Left ventricle myocardium inferior (tissue), 1 donor: ENCODE measurements at regions not wholly inside any gene's neighbourhood (a gene's known extent, or its start where the extent isn't known, plus 50 kb on each side); places are given as distances from the start of the nearest gene placed in this dataset.

Experiments used
- DNase-seq: peaks from one replicate; pipeline ENCODE4 v3.0.0-alpha.2; 2020
- H3K27ac ChIP-seq: fragments of 200-600 bp; replicated peaks from 2 replicates; pipeline ENCODE4 v1.8.0; 2021
- H3K27me3 ChIP-seq: fragments of 200-600 bp; 2 replicates; pipeline ENCODE4 v1.8.0; 2021; ENCODE audit warnings: low read depth
- H3K36me3 ChIP-seq: fragments of 200-600 bp; 2 replicates; pipeline ENCODE4 v1.8.0; 2021
- H3K4me1 ChIP-seq: fragments of 200-600 bp; 2 replicates; pipeline ENCODE4 v1.8.0; 2021
- H3K4me3 ChIP-seq: fragments of 200-600 bp; 2 replicates; pipeline ENCODE4 v1.8.0; 2021; ENCODE audit warnings: mild to moderate bottlenecking, moderate library complexity
- H3K9me3 ChIP-seq: fragments of 200-600 bp; replicated peaks from 2 replicates; pipeline ENCODE4 v1.8.0; 2021
- CTCF ChIP-seq: fragments of 200-600 bp; IDR thresholded peaks from 2 replicates; pipeline ENCODE4 v1.8.0; 2021; ENCODE audit warnings: antibody characterized with exemption, mild to moderate bottlenecking, borderline replicate concordance
- intact Hi-C: fragments of 100-400 bp; cut with micrococcal nuclease; formaldehyde crosslinking; loops from one replicate; pipeline ENCODE4 v1.11.0; 2022
- donor health status: DM: no; HTN: yes; CAD: no; lungs with severe emphysema.

- Histone ChIP-seq H3K27ac (peak overlapping the region; percentile 69), H3K27me3 (no peaks in the 10 kb centered on the region), H3K9me3 (no peaks in the 10 kb centered on the region), H3K4me3 (no peak overlapping the region), H3K36me3 (no peaks in the 10 kb centered on the region), H3K4me1 (no peaks in the 10 kb centered on the region)
- intact Hi-C loops = no loop called here
- TF ChIP-seq CTCF = no peak
- DNase-seq = no peak
Measured at GRCh38 chr2:100741880-100742276, 78.1 kb upstream of the NPAS2 start.

GRCh38 chr2:100742277-100743254 lies 77.4 kb upstream of the NPAS2 start:
- H3K4me3 ChIP-seq = no peak overlapping the region
- no peaks in the 10 kb centered on the region for H3K9me3 ChIP-seq
- intact Hi-C loops = no loop called here
- H3K4me1 ChIP-seq = no peaks in the 10 kb centered on the region
- H3K36me3 ChIP-seq = no peaks in the 10 kb centered on the region
- TF ChIP-seq CTCF = no peak
- H3K27ac ChIP-seq = peak overlapping the region; percentile 69
- no peaks in the 10 kb centered on the region for H3K27me3 ChIP-seq
- DNase-seq = no peak

- no peak overlapping the region for H3K27ac ChIP-seq
- H3K4me3 ChIP-seq = no peak overlapping the region
- H3K27me3 ChIP-seq = no peaks in the 10 kb centered on the region
- intact Hi-C loops = no loop called here
- H3K36me3 ChIP-seq = no peaks in the 10 kb centered on the region
- DNase-seq = no peak
- no peaks in the 10 kb centered on the region for H3K9me3 ChIP-seq
- peaks cover 5% of the 10 kb centered on the region for H3K4me1 ChIP-seq
- no peak for TF ChIP-seq CTCF
Measured at GRCh38 chr2:100743741-100744140, 76.2 kb upstream of the NPAS2 start.

GRCh38 chr2:100744184-100744583 lies 75.8 kb upstream of the NPAS2 start:
- no peaks in the 10 kb centered on the region for H3K9me3 ChIP-seq
- H3K36me3 ChIP-seq = no peaks in the 10 kb centered on the region
- peaks cover 5% of the 10 kb centered on the region for H3K4me1 ChIP-seq
- no peak overlapping the region for H3K4me3 ChIP-seq
- intact Hi-C loops = no loop called here
- TF ChIP-seq CTCF = no peak
- no peak overlapping the region for H3K27ac ChIP-seq
- no peak for DNase-seq
- no peaks in the 10 kb centered on the region for H3K27me3 ChIP-seq

DNA sequence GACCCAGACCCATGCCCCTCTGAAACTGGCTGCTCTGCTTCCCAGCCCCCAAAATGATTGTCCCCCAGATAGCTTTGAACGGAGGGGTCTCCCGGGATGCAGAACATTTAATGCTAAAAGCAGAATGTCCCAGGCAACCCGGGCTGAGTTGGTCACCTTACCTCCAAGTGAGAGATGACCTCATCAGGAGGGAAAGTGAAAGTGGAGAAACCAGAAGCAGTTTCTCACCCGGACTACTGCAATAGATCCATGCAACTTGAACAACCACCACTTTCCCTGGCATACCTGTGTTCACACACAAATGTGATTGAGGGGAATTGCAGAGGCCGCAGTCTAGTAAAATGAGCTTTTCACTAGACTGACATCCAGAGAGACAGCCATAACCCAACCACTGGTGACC lies 75.3 kb upstream of the NPAS2 start:
- no peaks in the 10 kb centered on the region for H3K9me3 ChIP-seq
- H3K4me1 ChIP-seq = peaks cover 9% of the 10 kb centered on the region
- H3K27me3 ChIP-seq = no peaks in the 10 kb centered on the region
- no peak overlapping the region for H3K4me3 ChIP-seq
- H3K36me3 ChIP-seq = no peaks in the 10 kb centered on the region
- no peak for DNase-seq
- intact Hi-C loops = no loop called here
- TF ChIP-seq CTCF = no peak
- no peak overlapping the region for H3K27ac ChIP-seq
